Stomach smooth muscle (tissue), 2 donors: ENCODE measurements at regions not wholly inside any gene's neighbourhood (a gene's known extent, or its start where the extent isn't known, plus 50 kb on each side); places are given as distances from the start of the nearest gene placed in this dataset.
A peak's percentile ranks its signal among the peaks of the same experiment; 100 is the strongest.
"Not testable (repeated sequence)": the region's sequence is repeated elsewhere in the genome, so short reads cannot be mapped to it uniquely, and the experiment has no call there.

Experiments used
- H3K27ac ChIP-seq: one replicate; pipeline ENCODE4 v1.7.0; 2013; ENCODE audit warnings: mild to moderate bottlenecking, low read length, inconsistent platforms
- H3K27me3 ChIP-seq, 2 donors: one replicate each; pipeline ENCODE4 v1.7.0; 2013; ENCODE audit warnings: low read length in 2 of 2; ENCODE audit not compliant: insufficient read depth in 2 of 2, control insufficient read depth in 1 of 2
- H3K36me3 ChIP-seq, 2 donors: one replicate each; pipeline ENCODE4 v1.7.0; 2013; ENCODE audit warnings: low read length in 2 of 2; ENCODE audit not compliant: control insufficient read depth in 2 of 2, insufficient read depth in 2 of 2
- H3K4me1 ChIP-seq: one replicate; pipeline ENCODE4 v1.7.0; 2013; ENCODE audit warnings: low read length; ENCODE audit not compliant: control insufficient read depth, insufficient read depth
- H3K4me3 ChIP-seq, 2 donors: one replicate each; pipeline ENCODE4 v1.7.0; 2013; ENCODE audit warnings: low read length in 2 of 2
- H3K9ac ChIP-seq, 2 donors: one replicate each; pipeline ENCODE4 v1.7.0; 2013; ENCODE audit warnings: low read length in 2 of 2, mild to moderate bottlenecking in 1 of 2
- H3K9me3 ChIP-seq, 2 donors: one replicate each; pipeline ENCODE4 v1.7.0; 2013; ENCODE audit warnings: low read length in 2 of 2; ENCODE audit not compliant: control insufficient read depth in 2 of 2
- donor health status: healthy.
- donor health status: Pancreatic carcinoma.

GRCh38 chr1:112143871-112144441, 154.5 kb upstream of the KCND3 start:
- no peaks in the 10 kb centered on the region for H3K36me3 ChIP-seq
- no peak overlapping the region for H3K4me3 ChIP-seq
- no peaks in the 10 kb centered on the region for H3K9me3 ChIP-seq
- no peak overlapping the region for H3K27ac ChIP-seq
- H3K4me1 ChIP-seq: peaks cover 11% of the 10 kb centered on the region
- H3K9ac ChIP-seq: no peak overlapping the region
- H3K27me3 ChIP-seq: peaks cover 0 to 3% of the 10 kb centered on the region in 2 donors

GRCh38 chr1:112144733-112145426, 155.4 kb upstream of the KCND3 start:
- Histone ChIP-seq H3K4me1 (peaks cover 11% of the 10 kb centered on the region), H3K27ac (no peak overlapping the region), H3K36me3 (no peaks in the 10 kb centered on the region), H3K9me3 (peaks cover 0 to 6% of the 10 kb centered on the region in 2 donors), H3K9ac (no peak overlapping the region), H3K27me3 (peaks cover 0 to 3% of the 10 kb centered on the region in 2 donors), H3K4me3 (peak overlapping the region in 1 of 2 donors; percentile 22)

GRCh38 chr1:112146201-112146715, 156.8 kb upstream of the KCND3 start:
- peaks cover 11% of the 10 kb centered on the region for H3K4me1 ChIP-seq
- H3K27ac ChIP-seq: no peak overlapping the region
- peaks cover 0 to 3% of the 10 kb centered on the region in 2 donors for H3K27me3 ChIP-seq
- H3K9ac ChIP-seq: no peak overlapping the region
- no peaks in the 10 kb centered on the region for H3K36me3 ChIP-seq
- no peak overlapping the region for H3K4me3 ChIP-seq
- peaks cover 0 to 6% of the 10 kb centered on the region in 2 donors for H3K9me3 ChIP-seq

- not testable (repeated sequence) for H3K36me3 ChIP-seq, H3K9ac ChIP-seq, H3K27me3 ChIP-seq, H3K9me3 ChIP-seq, H3K27ac ChIP-seq, H3K4me3 ChIP-seq, H3K4me1 ChIP-seq
These were observed 170.7 kb upstream of the KCND3 start for GRCh38 chr1:112160214-112160613.

- Histone ChIP-seq H3K27ac (no peak overlapping the region), H3K9ac (no peak overlapping the region), H3K4me3 (no peak overlapping the region), H3K9me3 (peaks cover 0 to 3% of the 10 kb centered on the region in 2 donors), H3K27me3 (no peaks in the 10 kb centered on the region), H3K4me1 (no peaks in the 10 kb centered on the region), H3K36me3 (no peaks in the 10 kb centered on the region)
These were observed 175.9 kb upstream of the KCND3 start for GRCh38 chr1:112165375-112165774.

- Histone ChIP-seq H3K9ac (no peak overlapping the region), H3K4me3 (no peak overlapping the region), H3K9me3 (peaks cover 0 to 3% of the 10 kb centered on the region in 2 donors), H3K27me3 (no peaks in the 10 kb centered on the region), H3K27ac (no peak overlapping the region), H3K4me1 (no peaks in the 10 kb centered on the region), H3K36me3 (no peaks in the 10 kb centered on the region)
These were observed 180.0 kb upstream of the KCND3 start for GRCh38 chr1:112169517-112169916.

- Histone ChIP-seq H3K9me3 (peaks cover 0 to 3% of the 10 kb centered on the region in 2 donors), H3K4me3 (no peak overlapping the region), H3K27me3 (no peaks in the 10 kb centered on the region), H3K36me3 (no peaks in the 10 kb centered on the region), H3K27ac (no peak overlapping the region), H3K9ac (no peak overlapping the region), H3K4me1 (no peaks in the 10 kb centered on the region)
These were observed 182.9 kb upstream of the KCND3 start for GRCh38 chr1:112172294-112172882.

- Histone ChIP-seq H3K27ac (no peak overlapping the region), H3K9ac (no peak overlapping the region), H3K4me3 (no peak overlapping the region), H3K9me3 (peaks cover 0 to 3% of the 10 kb centered on the region in 2 donors), H3K27me3 (no peaks in the 10 kb centered on the region), H3K4me1 (no peaks in the 10 kb centered on the region), H3K36me3 (no peaks in the 10 kb centered on the region)
These were observed 187.8 kb upstream of the KCND3 start for GRCh38 chr1:112177314-112177713.

GRCh38 chr1:112188611-112189010, 199.1 kb upstream of the KCND3 start:
- no peaks in the 10 kb centered on the region for H3K36me3 ChIP-seq
- H3K4me3 ChIP-seq: no peak overlapping the region
- no peaks in the 10 kb centered on the region for H3K4me1 ChIP-seq
- no peaks in the 10 kb centered on the region for H3K27me3 ChIP-seq
- H3K9ac ChIP-seq: no peak overlapping the region
- H3K27ac ChIP-seq: no peak overlapping the region
- no peaks in the 10 kb centered on the region for H3K9me3 ChIP-seq

- Histone ChIP-seq H3K36me3 (no peaks in the 10 kb centered on the region), H3K9ac (no peak overlapping the region), H3K27me3 (no peaks in the 10 kb centered on the region), H3K27ac (no peak overlapping the region), H3K9me3 (peaks cover 0 to 5% of the 10 kb centered on the region in 2 donors), H3K4me3 (no peak overlapping the region), H3K4me1 (no peaks in the 10 kb centered on the region)
These were observed 199.9 kb upstream of the CTTNBP2NL start for GRCh38 chr1:112196008-112196588.
